ENCODE measurements at regions not wholly inside any gene's neighbourhood (a gene's known extent, or its start where the extent isn't known, plus 50 kb on each side); places are given as distances from the start of the nearest gene placed in this dataset.

DNA sequence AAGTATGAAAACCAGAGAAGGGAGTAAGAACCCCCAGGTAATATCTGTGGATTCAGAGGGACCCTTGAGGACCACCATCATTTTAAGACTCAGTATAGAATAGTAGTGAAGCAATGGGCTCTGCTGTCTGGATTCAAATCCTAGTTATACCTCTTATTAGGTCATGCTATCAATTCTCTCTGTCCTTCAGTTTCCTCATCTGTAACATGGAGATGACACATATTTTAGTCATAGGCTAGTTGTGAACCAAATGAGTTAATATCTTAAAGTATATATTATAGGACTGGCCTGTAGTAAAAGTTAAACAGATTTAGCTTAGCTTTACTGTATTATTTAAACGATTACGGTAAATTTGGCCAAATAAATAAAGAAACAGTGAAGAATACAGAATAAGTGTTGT is 177.3 kb upstream of the GOLIM4 start:
- Histone ChIP-seq H3K79me2 (ENCODE audit: low read depth) (no peaks in the 10 kb centered on the region), H3K27me3 (ENCODE audit: insufficient read depth, low read depth) (no peaks in the 10 kb centered on the region), H2AFZ (no peak overlapping the region), H3K4me1 (replicated peaks; ENCODE audit: insufficient read depth) (no peaks in the 10 kb centered on the region), H3F3A (ENCODE audit: insufficient read depth, low read depth) (no peaks in the 10 kb centered on the region), H3K4me3 (no peak overlapping the region), H3K27ac (no peak overlapping the region), H3K36me3 (ENCODE audit: low read depth) (no peaks in the 10 kb centered on the region), H4K20me1 (ENCODE audit: insufficient read depth) (no peaks in the 10 kb centered on the region), H3K9me2 (ENCODE audit: insufficient read depth) (no peaks in the 10 kb centered on the region), H3K4me2 (no peak overlapping the region), H3K9me3 (ENCODE audit: insufficient read depth, low read depth) (no peaks in the 10 kb centered on the region)
- POLR2A ChIA-PET (ENCODE audit: unreplicated experiment): no interaction called here
- intact Hi-C loops (cut with micrococcal nuclease; ENCODE audit: unreplicated experiment): no loop called here
- no TSS peak for BruUV-seq (replicated peaks)
- no peak for TF ChIP-seq EZH2 (IDR thresholded peaks at IDR 0.05; ENCODE audit: low read depth)
- TF ChIP-seq, protein P1, sequence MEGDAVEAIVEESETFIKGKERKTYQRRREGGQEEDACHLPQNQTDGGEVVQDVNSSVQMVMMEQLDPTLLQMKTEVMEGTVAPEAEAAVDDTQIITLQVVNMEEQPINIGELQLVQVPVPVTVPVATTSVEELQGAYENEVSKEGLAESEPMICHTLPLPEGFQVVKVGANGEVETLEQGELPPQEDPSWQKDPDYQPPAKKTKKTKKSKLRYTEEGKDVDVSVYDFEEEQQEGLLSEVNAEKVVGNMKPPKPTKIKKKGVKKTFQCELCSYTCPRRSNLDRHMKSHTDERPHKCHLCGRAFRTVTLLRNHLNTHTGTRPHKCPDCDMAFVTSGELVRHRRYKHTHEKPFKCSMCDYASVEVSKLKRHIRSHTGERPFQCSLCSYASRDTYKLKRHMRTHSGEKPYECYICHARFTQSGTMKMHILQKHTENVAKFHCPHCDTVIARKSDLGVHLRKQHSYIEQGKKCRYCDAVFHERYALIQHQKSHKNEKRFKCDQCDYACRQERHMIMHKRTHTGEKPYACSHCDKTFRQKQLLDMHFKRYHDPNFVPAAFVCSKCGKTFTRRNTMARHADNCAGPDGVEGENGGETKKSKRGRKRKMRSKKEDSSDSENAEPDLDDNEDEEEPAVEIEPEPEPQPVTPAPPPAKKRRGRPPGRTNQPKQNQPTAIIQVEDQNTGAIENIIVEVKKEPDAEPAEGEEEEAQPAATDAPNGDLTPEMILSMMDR (conservative IDR thresholded peaks at IDR 0.05): no peak
- no peak for DNase-seq
- CTCF ChIA-PET: no interaction called here

DNA sequence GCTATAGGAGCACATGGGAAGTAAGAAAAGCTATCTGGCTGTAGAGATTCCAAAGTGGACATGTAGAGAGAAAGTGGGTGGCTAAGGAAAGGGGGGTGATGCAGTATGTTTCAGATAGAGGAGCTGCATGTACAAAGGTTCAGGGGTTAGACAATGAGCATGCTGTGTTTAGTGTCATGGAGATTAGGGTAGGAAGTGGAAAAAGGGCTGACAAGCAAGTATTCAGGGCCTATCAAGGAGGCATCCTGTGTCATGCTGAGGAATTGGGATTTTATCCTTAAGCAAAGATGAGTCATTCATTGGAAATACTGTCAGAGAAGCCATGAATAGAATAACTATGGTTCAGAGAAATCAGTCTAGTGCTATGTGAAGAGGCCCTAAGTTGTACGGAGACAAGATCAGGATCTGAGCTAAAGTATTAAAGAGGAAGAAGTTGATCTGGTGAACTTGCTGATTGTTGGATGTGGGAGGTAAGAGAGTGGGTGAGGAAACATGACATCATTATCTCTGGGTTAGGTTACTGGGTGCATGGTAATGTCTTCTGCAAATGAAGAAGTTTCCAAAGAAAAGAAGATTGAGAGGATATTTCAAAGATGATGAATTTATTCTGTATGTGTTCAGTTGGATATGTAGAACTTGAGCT is 176.7 kb upstream of the GOLIM4 start:
- Histone ChIP-seq H3K9me2 (ENCODE audit: insufficient read depth) (no peaks in the 10 kb centered on the region), H4K20me1 (ENCODE audit: insufficient read depth) (no peaks in the 10 kb centered on the region), H3K4me2 (no peak overlapping the region), H2AFZ (no peak overlapping the region), H3K4me3 (no peak overlapping the region), H3K36me3 (ENCODE audit: low read depth) (no peaks in the 10 kb centered on the region), H3K79me2 (ENCODE audit: low read depth) (no peaks in the 10 kb centered on the region), H3K27me3 (ENCODE audit: insufficient read depth, low read depth) (no peaks in the 10 kb centered on the region), H3K4me1 (replicated peaks; ENCODE audit: insufficient read depth) (no peaks in the 10 kb centered on the region), H3K9me3 (ENCODE audit: insufficient read depth, low read depth) (no peaks in the 10 kb centered on the region), H3F3A (ENCODE audit: insufficient read depth, low read depth) (no peaks in the 10 kb centered on the region), H3K27ac (no peak overlapping the region)
- CTCF ChIA-PET: no interaction called here
- intact Hi-C loops (cut with micrococcal nuclease; ENCODE audit: unreplicated experiment): no loop called here
- TF ChIP-seq, protein P1 (conservative IDR thresholded peaks at IDR 0.05): no peak
- TF ChIP-seq EZH2 (IDR thresholded peaks at IDR 0.05; ENCODE audit: low read depth): no peak
- no peak for DNase-seq
- POLR2A ChIA-PET (ENCODE audit: unreplicated experiment): no interaction called here
- no TSS peak for BruUV-seq (replicated peaks)

DNA sequence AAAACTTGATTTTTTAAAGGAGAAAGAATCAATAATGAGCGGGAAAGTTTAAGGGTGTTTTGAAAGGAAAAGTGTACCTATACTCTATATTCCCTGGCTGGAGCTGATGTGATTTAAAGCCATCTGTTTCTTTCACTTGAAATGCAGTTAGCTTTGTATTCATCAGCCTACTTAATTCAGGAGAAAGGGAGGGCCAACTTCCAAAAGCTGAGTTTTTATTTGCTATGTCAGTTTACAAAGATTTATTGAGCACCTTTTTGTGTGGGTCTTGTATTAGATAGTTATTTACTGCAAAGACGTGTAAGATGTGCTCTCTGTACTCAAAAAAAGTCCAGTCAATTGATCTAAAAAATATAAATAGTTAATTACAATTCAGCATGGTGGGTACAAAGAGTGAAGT is 176.2 kb upstream of the GOLIM4 start:
- H3K9me3 ChIP-seq (ENCODE audit: insufficient read depth, low read depth): no peaks in the 10 kb centered on the region
- no TSS peak for BruUV-seq (replicated peaks)
- no peaks in the 10 kb centered on the region for H3F3A ChIP-seq (ENCODE audit: insufficient read depth, low read depth)
- H2AFZ ChIP-seq: no peak overlapping the region
- H4K20me1 ChIP-seq (ENCODE audit: insufficient read depth): no peaks in the 10 kb centered on the region
- TF ChIP-seq EZH2 (IDR thresholded peaks at IDR 0.05; ENCODE audit: low read depth): no peak
- TF ChIP-seq, protein P1 (conservative IDR thresholded peaks at IDR 0.05): no peak
- H3K9me2 ChIP-seq (ENCODE audit: insufficient read depth): no peaks in the 10 kb centered on the region
- CTCF ChIA-PET: no interaction called here
- no peaks in the 10 kb centered on the region for H3K79me2 ChIP-seq (ENCODE audit: low read depth)
- intact Hi-C loops (cut with micrococcal nuclease; ENCODE audit: unreplicated experiment): no loop called here
- no peaks in the 10 kb centered on the region for H3K36me3 ChIP-seq (ENCODE audit: low read depth)
- H3K27me3 ChIP-seq (ENCODE audit: insufficient read depth, low read depth): no peaks in the 10 kb centered on the region
- POLR2A ChIA-PET (ENCODE audit: unreplicated experiment): interaction anchor here (0.8 kb wide), 1 partner anchor 82 kb away, joined by 7 read pairs; no protein-coding TSS in a partner anchor
- H3K4me3 ChIP-seq: no peak overlapping the region
- H3K4me2 ChIP-seq: no peak overlapping the region
- H3K4me1 ChIP-seq (replicated peaks; ENCODE audit: insufficient read depth): no peaks in the 10 kb centered on the region
- no peak overlapping the region for H3K27ac ChIP-seq
- no peak for DNase-seq

All from PC-9 (cell line).